ENCODE measurements at regions not wholly inside any gene's neighbourhood (a gene's known extent, or its start where the extent isn't known, plus 50 kb on each side); places are given as distances from the start of the nearest gene placed in this dataset.

DNA sequence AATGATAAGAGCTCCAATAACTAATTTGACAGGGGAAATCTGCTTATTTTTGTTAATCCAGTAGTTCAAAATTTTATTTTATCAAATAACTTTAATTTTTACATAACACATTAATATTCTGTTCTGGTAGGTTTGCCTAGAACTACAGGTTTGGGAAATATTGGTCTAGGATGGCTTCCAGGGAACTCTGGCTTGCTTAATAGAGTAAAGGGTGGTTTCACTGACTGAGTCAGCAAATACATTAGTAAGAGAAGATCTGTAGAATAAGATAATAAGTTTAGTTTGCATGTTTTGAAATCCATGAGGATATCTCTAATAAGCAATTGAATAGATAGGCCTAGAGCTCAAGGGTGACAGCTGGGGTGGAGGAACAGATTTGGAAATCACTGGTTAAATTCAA is 500.7 kb downstream of the ZNF674 start:
- H3K4me3 Mint-ChIP-seq: no peak overlapping the region

More for the DNA sequence above, 500.7 kb downstream of the ZNF674 start:
- Histone ChIP-seq H4K5ac (ENCODE audit: insufficient read length, low read depth, low read length) (no peak overlapping the region), H3K9ac (ENCODE audit: extremely low read depth, insufficient read length, low read length) (no peak overlapping the region), H3K4me2 (ENCODE audit: insufficient read depth, insufficient read length, low read length) (no peak overlapping the region), H4K91ac (ENCODE audit: insufficient read length, low read depth, low read length) (no peak overlapping the region), H4K20me1 (ENCODE audit: control insufficient read depth, insufficient read depth, insufficient read length) (no peaks in the 10 kb centered on the region), H3K23ac (ENCODE audit: insufficient read length, low read depth, low read length) (no peak overlapping the region), H3K18ac (ENCODE audit: insufficient read length, low read depth, low read length) (no peak overlapping the region), H3T11ph (ENCODE audit: low read length) (no peak overlapping the region), H2BK20ac (ENCODE audit: low read depth, low read length, poor library complexity, severe bottlenecking) (no peak overlapping the region), H3K14ac (ENCODE audit: insufficient read depth, low read length) (no peak overlapping the region), H3K79me1 (ENCODE audit: insufficient read depth, low read depth, low read length, poor library complexity, severe bottlenecking) (no peaks in the 10 kb centered on the region), H3K4ac (ENCODE audit: low read depth, low read length) (no peak overlapping the region), H3K79me2 (ENCODE audit: insufficient read depth, low read length) (no peaks in the 10 kb centered on the region), H3K4me1 (ENCODE audit: insufficient read depth, low read length) (no peaks in the 10 kb centered on the region), H3K27me3 (ENCODE audit: insufficient read depth, low read length) (no peaks in the 10 kb centered on the region), H2BK12ac (ENCODE audit: insufficient read length, low read depth, low read length) (no peak overlapping the region), H3K23me2 (ENCODE audit: insufficient read length, low read depth, low read length, poor library complexity, severe bottlenecking) (no peaks in the 10 kb centered on the region), H2AK5ac (ENCODE audit: insufficient read length, low read length) (no peak overlapping the region), H3K56ac (ENCODE audit: insufficient read length, low read depth, low read length) (no peak overlapping the region), H2AFZ (ENCODE audit: low read length) (no peak overlapping the region), H3K27ac (ENCODE audit: insufficient read length, low read depth, low read length) (no peak overlapping the region), H3K9me3 (ENCODE audit: control insufficient read depth, low read depth, low read length) (no peaks in the 10 kb centered on the region), H2BK5ac (ENCODE audit: insufficient read length, low read length) (no peak overlapping the region), H2BK15ac (ENCODE audit: low read depth, low read length) (no peak overlapping the region), H4K8ac (replicated peaks; ENCODE audit: insufficient read length, low read depth, low read length) (no peak overlapping the region), H2BK120ac (ENCODE audit: low read depth, low read length, poor library complexity, severe bottlenecking) (no peak overlapping the region)
- Mint-ChIP-seq H3K4me1 (peaks cover 1 to 3% of the 10 kb centered on the region in 2 experiments; a peak in 1 of 4 replicates), H3K36me3 (ENCODE audit: insufficient read depth in 1 of 3, low read depth in 3 of 3) (peaks cover 3 to 5% (median 5%) of the 10 kb centered on the region in 3 experiments; a peak in 5 of 7 replicates), H3K27me3 (ENCODE audit: low read depth) (no peaks in the 10 kb centered on the region), H3K27ac (no peak overlapping the region), H3K9me3 (peaks cover 59 to 71% of the 10 kb centered on the region in 2 experiments)
- no peak for DNase-seq
- TF ChIP-seq, protein P1, sequence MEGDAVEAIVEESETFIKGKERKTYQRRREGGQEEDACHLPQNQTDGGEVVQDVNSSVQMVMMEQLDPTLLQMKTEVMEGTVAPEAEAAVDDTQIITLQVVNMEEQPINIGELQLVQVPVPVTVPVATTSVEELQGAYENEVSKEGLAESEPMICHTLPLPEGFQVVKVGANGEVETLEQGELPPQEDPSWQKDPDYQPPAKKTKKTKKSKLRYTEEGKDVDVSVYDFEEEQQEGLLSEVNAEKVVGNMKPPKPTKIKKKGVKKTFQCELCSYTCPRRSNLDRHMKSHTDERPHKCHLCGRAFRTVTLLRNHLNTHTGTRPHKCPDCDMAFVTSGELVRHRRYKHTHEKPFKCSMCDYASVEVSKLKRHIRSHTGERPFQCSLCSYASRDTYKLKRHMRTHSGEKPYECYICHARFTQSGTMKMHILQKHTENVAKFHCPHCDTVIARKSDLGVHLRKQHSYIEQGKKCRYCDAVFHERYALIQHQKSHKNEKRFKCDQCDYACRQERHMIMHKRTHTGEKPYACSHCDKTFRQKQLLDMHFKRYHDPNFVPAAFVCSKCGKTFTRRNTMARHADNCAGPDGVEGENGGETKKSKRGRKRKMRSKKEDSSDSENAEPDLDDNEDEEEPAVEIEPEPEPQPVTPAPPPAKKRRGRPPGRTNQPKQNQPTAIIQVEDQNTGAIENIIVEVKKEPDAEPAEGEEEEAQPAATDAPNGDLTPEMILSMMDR (conservative IDR thresholded peaks at IDR 0.05): no peak
